GM12891 (cell line): ENCODE measurements at regions not wholly inside any gene's neighbourhood (a gene's known extent, or its start where the extent isn't known, plus 50 kb on each side); places are given as distances from the start of the nearest gene placed in this dataset.

Experiments used
- POLR2A ChIP-seq: IDR thresholded peaks from 2 replicates; pipeline ENCODE4 v1.6.1; 2011; ENCODE audit warnings: low read depth, low read length, control low read depth
- POLR2AphosphoS5 ChIP-seq: IDR thresholded peaks from 2 replicates; pipeline ENCODE4 v1.6.1; 2011; ENCODE audit warnings: low read depth, low read length, control low read depth
- SPI1 ChIP-seq: IDR thresholded peaks from 2 replicates; pipeline ENCODE4 v1.6.1; 2011; ENCODE audit warnings: low read depth, low read length, control low read depth

DNA sequence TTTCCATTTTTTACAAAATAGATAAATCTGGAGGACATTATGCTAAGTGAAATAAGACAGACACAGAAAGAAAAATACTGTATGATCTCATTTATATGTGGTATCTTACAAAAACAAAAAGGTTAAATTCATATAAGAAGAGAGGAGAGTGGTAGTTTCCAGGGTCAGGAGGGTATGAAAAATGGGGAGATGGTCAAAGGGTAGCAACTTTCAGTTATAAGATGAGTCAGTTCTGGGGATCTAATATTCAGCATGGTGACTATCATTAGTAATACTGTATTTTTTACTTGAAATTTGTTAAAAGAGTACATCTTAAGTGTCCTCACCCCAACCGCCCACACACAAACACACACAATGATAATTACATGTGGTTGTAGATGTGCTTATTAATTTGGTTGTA lies 1250.1 kb downstream of the SORCS1 start:
- TF ChIP-seq POLR2A (no peak), SPI1 (no peak), POLR2AphosphoS5 (no peak)
